Central memory CD4-positive, alpha-beta T cell (primary cell): ENCODE measurements at regions not wholly inside any gene's neighbourhood (a gene's known extent, or its start where the extent isn't known, plus 50 kb on each side); places are given as distances from the start of the nearest gene placed in this dataset.
"Not testable (repeated sequence)": the region's sequence is repeated elsewhere in the genome, so short reads cannot be mapped to it uniquely, and the experiment has no call there.

Source experiments
- DNase-seq: peaks from one replicate; pipeline ENCODE4 v3.0.0; 2022

- DNase-seq: no peak
These were observed 74.6 kb upstream of the SHOX start for GRCh38 chrX:555725-556666.

- DNase-seq: not testable (repeated sequence)
These were observed 73.0 kb upstream of the SHOX start for GRCh38 chrX:557601-558000.

GRCh38 chrX:559282-559681 is 71.3 kb upstream of the SHOX start:
- not testable (repeated sequence) for DNase-seq

GRCh38 chrX:567891-568290 is 62.7 kb upstream of the SHOX start:
- no peak for DNase-seq

- DNase-seq: no peak
These were observed 62.3 kb upstream of the SHOX start for GRCh38 chrX:568311-568710.

- no peak for DNase-seq
These were observed 58.0 kb upstream of the SHOX start for GRCh38 chrX:572538-573124.

- no peak for DNase-seq
These were observed 56.3 kb upstream of the SHOX start for GRCh38 chrX:574251-574650.

- DNase-seq: no peak
These were observed 55.8 kb upstream of the SHOX start for GRCh38 chrX:574830-575229.

- no peak for DNase-seq
These were observed 53.6 kb upstream of the SHOX start for GRCh38 chrX:576904-577560.

GRCh38 chrX:578531-578930 is 52.1 kb upstream of the SHOX start:
- no peak for DNase-seq

GRCh38 chrX:580030-580429 is 50.6 kb upstream of the SHOX start:
- no peak for DNase-seq
